ENCODE measurements at regions not wholly inside any gene's neighbourhood (a gene's known extent, or its start where the extent isn't known, plus 50 kb on each side); places are given as distances from the start of the nearest gene placed in this dataset.

GRCh38 chr7:69250958-69251357, 347.3 kb upstream of the AUTS2 start:
- no peak for DNase-seq (ENCODE audit: low read depth, low spot score)
- no peak for TF ChIP-seq EZH2 (IDR thresholded peaks at IDR 0.05)
- no peak for TF ChIP-seq POLR2AphosphoS5 (IDR thresholded peaks at IDR 0.05; ENCODE audit: borderline replicate concordance, low read depth, low read length)
- no peak for TF ChIP-seq FOXP2 (optimal IDR thresholded peaks at IDR 0.05; ENCODE audit: control extremely low read depth, extremely low read length, insufficient read depth)
- Histone ChIP-seq H3K4me3 (no peak overlapping the region), H3K27ac (no peak overlapping the region), H3K9ac (ENCODE audit: insufficient read length) (no peak overlapping the region), H3K36me3 (ENCODE audit: insufficient read depth, low read length) (no peaks in the 10 kb centered on the region), H3K9me3 (ENCODE audit: low read depth, low read length) (no peaks in the 10 kb centered on the region)

GRCh38 chr7:69254643-69255042, 343.6 kb upstream of the AUTS2 start:
- Histone ChIP-seq H3K27ac (no peak overlapping the region), H3K36me3 (ENCODE audit: insufficient read depth, low read length) (no peaks in the 10 kb centered on the region), H3K9me3 (ENCODE audit: low read depth, low read length) (no peaks in the 10 kb centered on the region), H3K9ac (ENCODE audit: insufficient read length) (no peak overlapping the region), H3K4me3 (no peak overlapping the region)
- TF ChIP-seq POLR2AphosphoS5 (IDR thresholded peaks at IDR 0.05; ENCODE audit: borderline replicate concordance, low read depth, low read length), result no peak
- no peak for DNase-seq (ENCODE audit: low read depth, low spot score)

GRCh38 chr7:69256634-69257081, 341.6 kb upstream of the AUTS2 start:
- no peaks in the 10 kb centered on the region for H3K9me3 ChIP-seq (ENCODE audit: low read depth, low read length)
- TF ChIP-seq POLR2AphosphoS5 (IDR thresholded peaks at IDR 0.05; ENCODE audit: borderline replicate concordance, low read depth, low read length) (no peak), EZH2 (IDR thresholded peaks at IDR 0.05) (no peak), FOXP2 (optimal IDR thresholded peaks at IDR 0.05; ENCODE audit: control extremely low read depth, extremely low read length, insufficient read depth) (no peak)
- DNase-seq (ENCODE audit: low read depth, low spot score), result no peak
- no peaks in the 10 kb centered on the region for H3K36me3 ChIP-seq (ENCODE audit: insufficient read depth, low read length)
- no peak overlapping the region for H3K27ac ChIP-seq
- no peak overlapping the region for H3K9ac ChIP-seq (ENCODE audit: insufficient read length)
- H3K4me3 ChIP-seq, result no peak overlapping the region

DNA sequence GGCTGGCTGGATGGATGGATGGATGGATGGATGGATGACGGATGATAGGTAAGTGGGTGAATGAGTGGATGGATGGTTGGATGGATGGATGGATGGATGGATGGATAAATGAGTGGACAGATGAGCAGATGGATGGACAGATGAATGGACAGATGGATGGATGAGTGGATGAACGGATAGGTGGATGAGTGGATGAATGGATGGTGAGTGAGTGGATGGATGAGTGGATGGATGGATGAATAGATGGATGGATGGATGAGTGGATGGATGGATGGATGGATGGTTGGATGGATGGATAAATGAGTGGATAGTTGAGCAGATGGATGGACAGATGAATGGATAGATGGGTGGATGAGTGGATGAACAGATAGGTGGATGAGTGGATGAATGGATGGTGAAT, 340.7 kb upstream of the AUTS2 start:
- TF ChIP-seq EZH2 (IDR thresholded peaks at IDR 0.05), result no peak
- TF ChIP-seq FOXP2 (optimal IDR thresholded peaks at IDR 0.05; ENCODE audit: control extremely low read depth, extremely low read length, insufficient read depth), result no peak
- TF ChIP-seq POLR2AphosphoS5 (IDR thresholded peaks at IDR 0.05; ENCODE audit: borderline replicate concordance, low read depth, low read length), result no peak
- H3K36me3 ChIP-seq (ENCODE audit: insufficient read depth, low read length), result no peaks in the 10 kb centered on the region
- no peak overlapping the region for H3K27ac ChIP-seq
- no peak overlapping the region for H3K4me3 ChIP-seq
- no peaks in the 10 kb centered on the region for H3K9me3 ChIP-seq (ENCODE audit: low read depth, low read length)
- H3K9ac ChIP-seq (ENCODE audit: insufficient read length), result no peak overlapping the region
- no peak for DNase-seq (ENCODE audit: low read depth, low spot score)

DNA sequence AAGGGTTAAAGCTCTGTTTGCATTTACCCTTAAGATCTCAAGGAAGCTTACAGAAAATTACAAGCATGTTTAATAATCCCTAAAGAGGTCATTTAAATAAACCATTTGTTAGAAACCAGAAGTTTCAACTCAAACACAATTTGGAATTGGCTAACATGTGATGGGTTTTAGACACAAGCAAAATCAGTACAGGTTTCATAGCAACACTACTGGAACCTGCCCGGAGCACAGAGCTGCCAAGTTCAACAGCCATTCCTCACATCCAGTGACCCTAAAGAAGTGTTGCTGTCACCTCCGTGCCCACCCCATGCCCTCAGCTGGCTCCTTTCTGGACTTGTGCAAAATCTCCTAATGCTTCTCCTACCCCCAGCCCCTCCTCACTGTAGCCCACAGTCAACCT, 338.8 kb upstream of the AUTS2 start:
- no peak overlapping the region for H3K27ac ChIP-seq
- no peaks in the 10 kb centered on the region for H3K9me3 ChIP-seq (ENCODE audit: low read depth, low read length)
- H3K36me3 ChIP-seq (ENCODE audit: insufficient read depth, low read length), result no peaks in the 10 kb centered on the region
- TF ChIP-seq EZH2 (IDR thresholded peaks at IDR 0.05), result no peak
- no peak for TF ChIP-seq POLR2AphosphoS5 (IDR thresholded peaks at IDR 0.05; ENCODE audit: borderline replicate concordance, low read depth, low read length)
- TF ChIP-seq FOXP2 (optimal IDR thresholded peaks at IDR 0.05; ENCODE audit: control extremely low read depth, extremely low read length, insufficient read depth), result no peak
- H3K4me3 ChIP-seq, result no peak overlapping the region
- no peak overlapping the region for H3K9ac ChIP-seq (ENCODE audit: insufficient read length)
- no peak for DNase-seq (ENCODE audit: low read depth, low spot score)

GRCh38 chr7:69260023-69260422, 338.3 kb upstream of the AUTS2 start:
- TF ChIP-seq EZH2 (IDR thresholded peaks at IDR 0.05) (no peak), POLR2AphosphoS5 (IDR thresholded peaks at IDR 0.05; ENCODE audit: borderline replicate concordance, low read depth, low read length) (no peak), FOXP2 (optimal IDR thresholded peaks at IDR 0.05; ENCODE audit: control extremely low read depth, extremely low read length, insufficient read depth) (no peak)
- no peaks in the 10 kb centered on the region for H3K9me3 ChIP-seq (ENCODE audit: low read depth, low read length)

DNA sequence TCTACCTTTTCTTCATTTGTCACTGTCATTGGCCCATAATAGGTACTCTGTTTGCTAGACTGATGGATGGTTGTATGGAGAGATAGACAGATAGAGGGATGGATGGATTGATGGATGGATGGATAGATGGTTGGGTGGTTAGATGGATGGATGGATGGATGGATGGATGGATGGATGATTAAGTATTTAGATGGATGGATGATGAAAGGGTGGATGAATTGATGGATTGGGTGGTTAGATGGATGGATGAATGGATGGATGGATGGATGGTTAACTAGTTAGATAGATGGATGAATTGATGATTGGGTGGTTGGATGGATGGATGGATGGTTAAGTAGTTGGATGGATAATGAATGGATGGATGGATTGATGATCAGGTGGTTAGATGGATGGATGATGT, 334.7 kb upstream of the AUTS2 start:
- Histone ChIP-seq H3K27ac (no peak overlapping the region), H3K4me3 (no peak overlapping the region), H3K9me3 (ENCODE audit: low read depth, low read length) (no peaks in the 10 kb centered on the region), H3K36me3 (ENCODE audit: insufficient read depth, low read length) (no peaks in the 10 kb centered on the region), H3K9ac (ENCODE audit: insufficient read length) (no peak overlapping the region)
- no peak for TF ChIP-seq EZH2 (IDR thresholded peaks at IDR 0.05)
- no peak for TF ChIP-seq POLR2AphosphoS5 (IDR thresholded peaks at IDR 0.05; ENCODE audit: borderline replicate concordance, low read depth, low read length)
- no peak for TF ChIP-seq FOXP2 (optimal IDR thresholded peaks at IDR 0.05; ENCODE audit: control extremely low read depth, extremely low read length, insufficient read depth)
- DNase-seq (ENCODE audit: low read depth, low spot score), result no peak

More at GRCh38 chr7:69260023-69260422, 338.3 kb upstream of the AUTS2 start:
- Histone ChIP-seq H3K4me3 (no peak overlapping the region), H3K36me3 (ENCODE audit: insufficient read depth, low read length) (no peaks in the 10 kb centered on the region), H3K27ac (no peak overlapping the region), H3K9ac (ENCODE audit: insufficient read length) (no peak overlapping the region)
- DNase-seq (ENCODE audit: low read depth, low spot score), result no peak

DNA sequence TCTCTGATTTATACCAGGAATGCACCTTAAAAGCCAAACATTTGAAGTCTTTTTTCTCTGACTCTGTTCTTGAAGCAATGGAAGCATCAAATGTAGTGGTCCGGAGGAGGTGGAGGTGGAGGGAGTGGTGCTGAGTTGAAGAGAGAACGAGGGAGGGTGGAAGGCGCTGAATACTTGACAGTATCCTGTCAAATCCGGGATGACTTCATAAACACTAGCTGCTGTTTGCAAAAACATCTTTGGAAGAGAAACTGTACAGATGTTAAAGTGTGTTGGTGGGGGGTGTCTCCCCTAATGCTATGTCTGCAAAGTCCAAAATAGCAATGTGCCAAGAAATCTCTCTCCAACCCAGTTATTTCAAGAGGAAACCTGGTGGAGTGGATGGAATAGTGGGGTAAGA, 328.5 kb upstream of the AUTS2 start:
- Histone ChIP-seq H3K27ac (no peak overlapping the region), H3K9me3 (ENCODE audit: low read depth, low read length) (no peaks in the 10 kb centered on the region), H3K4me3 (no peak overlapping the region), H3K9ac (ENCODE audit: insufficient read length) (no peak overlapping the region), H3K36me3 (ENCODE audit: insufficient read depth, low read length) (no peaks in the 10 kb centered on the region)
- no peak for DNase-seq (ENCODE audit: low read depth, low spot score)
- TF ChIP-seq FOXP2 (optimal IDR thresholded peaks at IDR 0.05; ENCODE audit: control extremely low read depth, extremely low read length, insufficient read depth) (no peak), POLR2AphosphoS5 (IDR thresholded peaks at IDR 0.05; ENCODE audit: borderline replicate concordance, low read depth, low read length) (no peak)

DNA sequence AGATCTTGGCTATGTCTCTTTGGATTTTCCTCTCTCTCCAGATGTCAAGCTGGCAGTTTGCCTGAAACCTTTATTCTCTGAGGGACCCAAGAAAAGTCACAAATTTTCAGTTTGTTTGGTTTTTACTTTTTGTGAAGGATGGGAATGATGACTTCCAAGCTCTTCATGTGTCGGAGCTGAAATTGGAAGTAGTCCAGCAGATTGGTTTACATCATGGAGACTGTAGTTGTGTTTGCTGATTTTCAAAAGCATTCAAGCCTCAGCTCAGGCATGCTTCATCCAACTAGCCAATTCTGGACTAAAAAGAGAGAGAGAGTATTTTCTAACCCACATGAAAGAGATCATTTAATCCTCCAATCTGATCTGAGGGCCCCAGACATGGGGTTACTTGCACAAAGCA, 326.2 kb upstream of the AUTS2 start:
- Histone ChIP-seq H3K36me3 (ENCODE audit: insufficient read depth, low read length) (no peaks in the 10 kb centered on the region), H3K27ac (no peak overlapping the region), H3K9me3 (ENCODE audit: low read depth, low read length) (no peaks in the 10 kb centered on the region), H3K4me3 (no peak overlapping the region), H3K9ac (ENCODE audit: insufficient read length) (no peak overlapping the region)
- no peak for DNase-seq (ENCODE audit: low read depth, low spot score)
- TF ChIP-seq EZH2 (IDR thresholded peaks at IDR 0.05) (no peak), POLR2AphosphoS5 (IDR thresholded peaks at IDR 0.05; ENCODE audit: borderline replicate concordance, low read depth, low read length) (no peak), FOXP2 (optimal IDR thresholded peaks at IDR 0.05; ENCODE audit: control extremely low read depth, extremely low read length, insufficient read depth) (no peak)
